ENCODE measurements at regions not wholly inside any gene's neighbourhood (a gene's known extent, or its start where the extent isn't known, plus 50 kb on each side); places are given as distances from the start of the nearest gene placed in this dataset.

GRCh38 chr4:96036781-96037180 is 196.9 kb downstream of the PDHA2 start:
- Histone ChIP-seq H2AFZ (ENCODE audit: control insufficient read depth, low read depth, low read length) (no peak overlapping the region), H3K4me1 (ENCODE audit: control insufficient read depth, insufficient read depth, low read length) (no peaks in the 10 kb centered on the region), H3K4me2 (ENCODE audit: control insufficient read depth, insufficient read depth) (no peak overlapping the region), H3K79me2 (ENCODE audit: control insufficient read depth, insufficient read depth, low read length) (no peaks in the 10 kb centered on the region), H3K36me3 (ENCODE audit: control insufficient read depth in 2 of 2, insufficient read depth in 2 of 2, low read length in 1 of 2) (no peaks in the 10 kb centered on the region), H4K20me1 (ENCODE audit: control insufficient read depth, insufficient read depth) (no peaks in the 10 kb centered on the region), H3K9ac (ENCODE audit: control insufficient read depth, insufficient read depth, low read length) (no peak overlapping the region), H3K9me3 (replicated peaks; ENCODE audit: control insufficient read depth, insufficient read depth, low read length) (no peaks in the 10 kb centered on the region), H3K4me3 (no peak overlapping the region), H3K27me3 (replicated peaks in 1 of 2; ENCODE audit: control insufficient read depth in 2 of 2, insufficient read depth in 2 of 2, low read length in 1 of 2) (no peaks in the 10 kb centered on the region), H3K27ac (ENCODE audit: control insufficient read depth, insufficient read depth) (no peak overlapping the region)
- DNase-seq (ENCODE audit: low read depth, low spot score) (no peak), FAIRE-seq (no peak), ATAC-seq (no peak)
- ChIA-PET RAD21 (ENCODE audit: unreplicated experiment) (interaction anchor here (2.0 kb wide), 1 partner anchor 527 kb away, joined by 14 read pairs; no protein-coding TSS in a partner anchor), CTCF (interaction anchor here (0.9 to 3.4 kb wide), 4 partner anchors 82 to 870 kb away, joined by 3 to 12 read pairs (median 6); no protein-coding TSS in a partner anchor), POLR2A (no interaction called here), SMC1A (ENCODE audit: uncharacterized antibody, unreplicated experiment) (interaction anchor here (1.5 to 1.9 kb wide), 2 partner anchors 21 to 527 kb away, joined by 4 to 5 read pairs; no protein-coding TSS in a partner anchor)
- in situ Hi-C loops (cut with MboI): loop anchor here (25.0 kb wide), 1 partner anchor 874 kb away; no protein-coding TSS in a partner anchor
- no peak for TF ChIP-seq EP300 (IDR thresholded peaks at IDR 0.05; ENCODE audit: borderline replicate concordance in 1 of 2, control insufficient read depth in 1 of 2, low read depth in 2 of 2, low read length in 2 of 2)
- no peak for TF ChIP-seq POU2F2 (IDR thresholded peaks at IDR 0.05; ENCODE audit: borderline replicate concordance, low read depth, low read length)
- no peak for TF ChIP-seq ASH2L (IDR thresholded peaks at IDR 0.05; ENCODE audit: borderline replicate concordance, low read depth)
- TF ChIP-seq TCF3 (IDR thresholded peaks at IDR 0.05; ENCODE audit: borderline replicate concordance, insufficient read depth, low read depth, low read length): no peak
- TF ChIP-seq NBN (IDR thresholded peaks at IDR 0.05): no peak
- no peak for TF ChIP-seq EGR1 (IDR thresholded peaks at IDR 0.05; ENCODE audit: borderline replicate concordance in 1 of 2, low read depth in 2 of 2, low read length in 2 of 2)
- no peak for TF ChIP-seq ZBTB40 (IDR thresholded peaks at IDR 0.05; ENCODE audit: borderline replicate concordance)
- no peak for TF ChIP-seq HDGF (IDR thresholded peaks at IDR 0.05)
- intact Hi-C loops (cut with micrococcal nuclease; ENCODE audit: unreplicated experiment): loop anchor here (2.0 to 5.0 kb wide), 2 partner anchors 202 to 529 kb away; no protein-coding TSS in a partner anchor
- BruUV-seq (replicated peaks): no TSS peak
- 0% methylated on average over 3 of the region's 3 CpGs for WGBS (ENCODE audit: insufficient coverage, insufficient replicate concordance, low lambda C conversion rate, missing lambda C conversion rate)

Data from GM12878 (cell line).